SK-N-SH treated with all-trans-retinoic acid at 6 μM for 48 hours (cell line): ENCODE measurements at regions not wholly inside any gene's neighbourhood (a gene's known extent, or its start where the extent isn't known, plus 50 kb on each side); places are given as distances from the start of the nearest gene placed in this dataset.

Experiments used
- ATAC-seq: fragments of 200-7000 bp; cut with Tn5 transposase; 3 replicates; pipeline ENCODE4 v1.9.1; 2020; ENCODE audit warnings: mild to moderate bottlenecking, moderate library complexity
- ARNTL ChIP-seq: fragments of 450-650 bp; formaldehyde crosslinking; IDR thresholded peaks from 2 replicates; pipeline ENCODE4 v1.5.0; 2020; ENCODE audit warnings: low read depth, mild to moderate bottlenecking, moderate library complexity, borderline replicate concordance
- BACH2 ChIP-seq: fragments of 250-450 bp; sonication (Bioruptor Pico); IDR thresholded peaks from 2 replicates; pipeline ENCODE4 v1.9.0; 2021; ENCODE audit warnings: mild to moderate bottlenecking, borderline replicate concordance
- CREB5 ChIP-seq: fragments of 250-450 bp; sonication (Bioruptor Pico); IDR thresholded peaks from 2 replicates; pipeline ENCODE4 v1.5.1; 2020; ENCODE audit warnings: low read depth, mild to moderate bottlenecking, moderate library complexity
- CSDC2 ChIP-seq: fragments of 250-450 bp; sonication (Bioruptor Pico); IDR thresholded peaks from 2 replicates; pipeline ENCODE4 v1.5.0; 2020; ENCODE audit warnings: mild to moderate bottlenecking, moderate library complexity
- CSRNP3 ChIP-seq: fragments of 250-450 bp; sonication (Bioruptor Pico); IDR thresholded peaks from 2 replicates; pipeline ENCODE4 v1.5.1; 2021; ENCODE audit warnings: mild to moderate bottlenecking, moderate library complexity
- ESRRG ChIP-seq: fragments of 250-450 bp; sonication (Bioruptor Pico); IDR thresholded peaks from 2 replicates; pipeline ENCODE4 v1.6.1; 2021; ENCODE audit warnings: mild to moderate bottlenecking
- ISL1 ChIP-seq: fragments of 250-450 bp; sonication (Bioruptor Pico); IDR thresholded peaks from 2 replicates; pipeline ENCODE4 v2.1.2; 2022; ENCODE audit warnings: mild to moderate bottlenecking, moderate library complexity
- OSR1 ChIP-seq: fragments of 250-450 bp; sonication (Bioruptor Pico); IDR thresholded peaks from 2 replicates; pipeline ENCODE4 v1.8.0; 2022; ENCODE audit warnings: moderate library complexity, mild to moderate bottlenecking, inconsistent platforms
- POU6F1 ChIP-seq: fragments of 250-450 bp; sonication (Bioruptor Pico); IDR thresholded peaks from 2 replicates; pipeline ENCODE4 v1.8.0; 2021; ENCODE audit warnings: low read depth, mild to moderate bottlenecking, moderate library complexity, borderline replicate concordance
- PPARA ChIP-seq: fragments of 250-450 bp; sonication (Bioruptor Pico); IDR thresholded peaks from 2 replicates; pipeline ENCODE4 v1.5.0; 2020; ENCODE audit warnings: mild to moderate bottlenecking, borderline replicate concordance
- RARB ChIP-seq: fragments of 250-450 bp; sonication (Bioruptor Pico); IDR thresholded peaks from 2 replicates; pipeline ENCODE4 v1.8.0; 2021; ENCODE audit warnings: mild to moderate bottlenecking, moderate library complexity
- SNAI2 ChIP-seq: fragments of 250-450 bp; sonication (Bioruptor Pico); IDR thresholded peaks from 2 replicates; pipeline ENCODE4 v1.5.0; 2020; ENCODE audit warnings: mild to moderate bottlenecking, moderate library complexity
- TCF4 ChIP-seq: fragments of 250-450 bp; sonication (Bioruptor Pico); IDR thresholded peaks from 2 replicates; pipeline ENCODE4 v1.8.0; 2021; ENCODE audit warnings: mild to moderate bottlenecking, moderate library complexity, borderline replicate concordance
- TOX ChIP-seq: fragments of 250-450 bp; sonication (Bioruptor Pico); IDR thresholded peaks from 2 replicates; pipeline ENCODE4 v1.8.0; 2021; ENCODE audit warnings: mild to moderate bottlenecking, moderate library complexity, borderline replicate concordance
- TSHZ2 ChIP-seq: fragments of 250-450 bp; sonication (Bioruptor Pico); IDR thresholded peaks from 2 replicates; pipeline ENCODE4 v1.5.0; 2020; ENCODE audit warnings: mild to moderate bottlenecking, moderate library complexity
- ZC3H10 ChIP-seq: fragments of 250-450 bp; sonication (Bioruptor Pico); IDR thresholded peaks from 2 replicates; pipeline ENCODE4 v1.5.1; 2021; ENCODE audit warnings: mild to moderate bottlenecking, moderate library complexity
- ZFP3 ChIP-seq: fragments of 250-450 bp; sonication (Bioruptor Pico); IDR thresholded peaks from 2 replicates; pipeline ENCODE4 v1.5.0; 2020; ENCODE audit warnings: mild to moderate bottlenecking, moderate library complexity
- ZFP30 ChIP-seq: fragments of 450-650 bp; formaldehyde crosslinking; IDR thresholded peaks from 2 replicates; pipeline ENCODE4 v1.5.0; 2022; ENCODE audit warnings: mild to moderate bottlenecking, moderate library complexity
- ZNF70 ChIP-seq: fragments of 450-650 bp; formaldehyde crosslinking; IDR thresholded peaks from 2 replicates; pipeline ENCODE4 v1.5.0; 2020; ENCODE audit warnings: mild to moderate bottlenecking, moderate library complexity
- ZNF8 ChIP-seq: fragments of 450-650 bp; formaldehyde crosslinking; IDR thresholded peaks from 2 replicates; pipeline ENCODE4 v1.5.0; 2020; ENCODE audit warnings: mild to moderate bottlenecking, moderate library complexity

GRCh38 chr12:5186715-5187114 lies 143.0 kb downstream of the KCNA5 start:
- TF ChIP-seq CSDC2 (CRISPR knock-in tag): no peak
- no peak for TF ChIP-seq ZNF70 (CRISPR knock-in tag)
- TF ChIP-seq POU6F1 (CRISPR knock-in tag): no peak
- TF ChIP-seq ZFP3 (CRISPR knock-in tag): no peak
- no peak for TF ChIP-seq ISL1 (CRISPR knock-in tag)
- TF ChIP-seq ZNF8 (CRISPR knock-in tag): no peak
- no peak for TF ChIP-seq RARB (CRISPR knock-in tag)
- TF ChIP-seq TCF4 (CRISPR knock-in tag): no peak
- TF ChIP-seq SNAI2 (CRISPR knock-in tag): no peak
- TF ChIP-seq CSRNP3: no peak
- no peak for TF ChIP-seq CREB5 (CRISPR knock-in tag)
- no peak for TF ChIP-seq ZC3H10 (CRISPR knock-in tag)
- TF ChIP-seq BACH2: no peak
- no peak for ATAC-seq

GRCh38 chr12:5187136-5187535 lies 143.5 kb downstream of the KCNA5 start:
- no peak for TF ChIP-seq CREB5 (CRISPR knock-in tag)
- TF ChIP-seq ESRRG: no peak
- no peak for TF ChIP-seq ARNTL (CRISPR knock-in tag)
- TF ChIP-seq TSHZ2 (CRISPR knock-in tag): no peak
- TF ChIP-seq ISL1 (CRISPR knock-in tag): no peak
- no peak for TF ChIP-seq CSDC2 (CRISPR knock-in tag)
- ATAC-seq: no peak

- no peak for ATAC-seq
- no peak for TF ChIP-seq POU6F1 (CRISPR knock-in tag)
- no peak for TF ChIP-seq ZFP3 (CRISPR knock-in tag)
- TF ChIP-seq BACH2: no peak
- TF ChIP-seq TSHZ2 (CRISPR knock-in tag): no peak
- TF ChIP-seq TOX (CRISPR knock-in tag): no peak
- no peak for TF ChIP-seq ZFP30 (CRISPR knock-in tag)
- no peak for TF ChIP-seq ISL1 (CRISPR knock-in tag)
- no peak for TF ChIP-seq ARNTL (CRISPR knock-in tag)
- TF ChIP-seq CSDC2 (CRISPR knock-in tag): no peak
- TF ChIP-seq PPARA (CRISPR knock-in tag): no peak
- TF ChIP-seq SNAI2 (CRISPR knock-in tag): no peak
- no peak for TF ChIP-seq CREB5 (CRISPR knock-in tag)
- no peak for TF ChIP-seq ZNF70 (CRISPR knock-in tag)
- no peak for TF ChIP-seq OSR1 (CRISPR knock-in tag)
- TF ChIP-seq CSRNP3: no peak
Observed at GRCh38 chr12:5188472-5188871, 144.8 kb downstream of the KCNA5 start.
